COLO668 (cell line): ENCODE measurements at regions not wholly inside any gene's neighbourhood (a gene's known extent, or its start where the extent isn't known, plus 50 kb on each side); places are given as distances from the start of the nearest gene placed in this dataset.

ENCODE experiments used
- DNase-seq: peaks from one replicate; lab custom pipeline; 2025; ENCODE audit not compliant: unreplicated experiment; lab: John Stamatoyannopoulos, UW

DNA sequence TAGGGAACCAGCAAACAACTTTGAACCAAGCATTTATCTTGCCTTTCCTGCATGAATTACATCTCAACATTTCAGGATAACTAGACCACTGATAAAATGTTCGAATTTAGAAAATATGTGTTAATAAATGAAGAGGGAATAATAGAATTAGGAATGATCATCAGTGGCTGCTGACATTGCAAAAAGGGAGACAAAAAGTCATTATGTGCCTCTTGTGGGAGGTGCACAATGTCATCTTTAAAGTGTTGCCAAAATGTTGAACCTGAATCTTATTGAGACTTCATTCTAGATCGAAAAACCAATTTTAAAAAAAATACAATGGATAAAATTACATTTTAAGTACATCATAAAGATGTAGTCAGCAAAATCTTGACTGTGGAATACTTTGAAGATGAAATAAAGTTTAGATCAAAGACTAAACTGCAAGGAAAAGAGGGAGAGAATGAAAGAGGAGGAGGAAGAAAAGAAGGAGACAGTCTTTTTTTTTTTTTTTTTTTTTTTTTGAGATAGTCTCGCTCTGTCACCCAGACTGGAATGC, 299.3 kb downstream of the FBXW7 start:
- no peak for DNase-seq

- DNase-seq: no peak
Observed at GRCh38 chr4:152235718-152236117, 300.2 kb downstream of the FBXW7 start.

DNA sequence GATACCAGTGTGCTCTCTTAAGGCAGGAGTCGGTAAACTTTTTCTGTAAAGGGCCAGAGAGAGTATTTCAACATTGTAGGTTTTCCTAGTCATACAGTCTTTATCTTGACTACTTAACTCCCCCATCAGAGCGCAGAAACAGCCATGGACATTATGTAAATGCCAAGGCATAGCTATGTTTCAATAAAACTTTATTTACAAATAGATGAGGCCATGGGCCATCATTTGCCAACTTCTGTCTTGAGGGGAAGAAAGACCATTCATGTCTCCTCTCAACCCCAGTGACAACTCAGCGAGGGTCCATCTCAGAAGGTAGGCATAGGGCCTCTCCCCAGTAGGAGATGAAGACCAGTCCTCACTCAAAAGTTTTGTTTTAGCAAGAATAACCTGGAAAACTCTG, 301.3 kb downstream of the FBXW7 start:
- no peak for DNase-seq

GRCh38 chr4:152232271-152232670, 303.6 kb downstream of the FBXW7 start:
- DNase-seq: no peak

DNA sequence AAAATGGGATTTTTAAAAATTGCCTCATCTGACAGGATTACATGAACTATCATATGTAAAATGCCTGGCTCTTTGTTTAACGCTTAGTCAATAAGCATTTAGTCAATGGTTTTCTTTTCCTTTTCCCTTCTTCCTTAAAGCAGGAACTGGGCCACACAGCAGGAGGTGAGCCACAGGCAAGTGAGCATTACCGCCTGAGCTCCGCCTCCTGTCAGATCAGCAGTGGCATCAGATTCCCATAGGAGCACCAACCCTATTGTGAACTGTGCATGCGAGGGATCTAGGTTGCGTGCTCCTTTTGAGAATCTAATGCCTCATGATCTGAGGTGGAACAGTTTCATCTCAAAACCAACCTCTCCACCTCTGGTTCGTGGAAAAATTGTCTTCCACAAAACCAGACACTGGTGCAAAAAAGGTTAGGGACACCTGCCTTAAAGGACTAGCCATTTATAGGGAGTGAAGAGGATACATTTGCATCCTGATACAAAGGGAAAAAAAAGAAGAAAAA, 306.1 kb downstream of the FBXW7 start:
- peak; percentile 17 for DNase-seq

GRCh38 chr4:152225680-152226079, 310.2 kb downstream of the FBXW7 start:
- DNase-seq: no peak

DNA sequence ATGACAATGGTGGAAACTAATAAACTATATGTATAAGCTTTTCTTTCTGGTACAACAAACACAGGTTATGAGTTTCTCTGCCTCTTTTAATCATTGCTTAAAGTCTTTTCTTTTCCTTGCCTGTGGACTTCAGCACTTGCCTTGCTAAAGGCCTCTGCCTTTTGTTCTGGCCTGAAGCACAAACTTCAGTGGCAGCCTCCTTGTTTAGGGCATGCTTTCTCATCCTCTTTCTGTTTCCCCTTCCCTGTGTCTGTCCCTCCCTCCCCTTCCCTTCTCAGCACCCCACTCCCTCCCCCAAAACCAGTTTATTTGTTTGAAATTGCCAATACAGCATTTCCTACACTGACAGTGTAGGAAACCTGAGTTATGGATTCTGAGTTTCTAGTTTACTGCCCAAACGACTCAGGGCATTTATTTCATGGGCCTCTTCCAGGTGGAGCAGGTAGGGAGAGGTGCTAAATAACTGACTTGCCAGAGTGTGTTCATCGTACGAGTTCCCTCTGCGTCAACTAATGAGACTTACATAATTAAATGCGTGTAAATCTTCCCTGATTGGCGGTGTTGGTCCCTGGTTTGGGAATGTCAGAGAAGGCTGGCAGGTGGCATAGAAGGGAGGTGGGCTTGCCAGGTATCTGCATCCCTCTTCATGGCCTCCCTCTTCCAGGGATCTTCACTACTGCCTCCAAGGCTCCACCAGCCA, 311.0 kb downstream of the FBXW7 start:
- no peak for DNase-seq

DNA sequence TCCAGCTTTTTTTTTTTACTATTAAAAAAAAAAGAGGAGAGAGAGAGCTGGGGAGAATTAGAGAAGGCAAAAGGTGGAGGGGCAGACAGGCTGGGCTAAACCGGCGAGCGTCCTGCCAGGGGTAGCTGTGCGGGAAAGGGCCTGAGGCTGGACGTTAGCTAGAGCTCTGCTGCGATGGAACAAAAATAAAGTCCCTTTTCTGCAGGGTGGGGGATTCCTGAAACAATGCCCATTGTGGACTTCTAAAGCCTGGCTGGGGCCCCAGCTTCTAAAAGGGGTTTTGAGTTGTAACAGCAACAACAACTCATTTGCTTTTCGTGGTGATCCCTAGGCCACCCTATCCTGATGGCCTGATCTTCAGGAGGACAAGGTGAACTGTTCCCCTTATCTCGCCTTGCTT, 311.7 kb downstream of the FBXW7 start:
- no peak for DNase-seq

DNA sequence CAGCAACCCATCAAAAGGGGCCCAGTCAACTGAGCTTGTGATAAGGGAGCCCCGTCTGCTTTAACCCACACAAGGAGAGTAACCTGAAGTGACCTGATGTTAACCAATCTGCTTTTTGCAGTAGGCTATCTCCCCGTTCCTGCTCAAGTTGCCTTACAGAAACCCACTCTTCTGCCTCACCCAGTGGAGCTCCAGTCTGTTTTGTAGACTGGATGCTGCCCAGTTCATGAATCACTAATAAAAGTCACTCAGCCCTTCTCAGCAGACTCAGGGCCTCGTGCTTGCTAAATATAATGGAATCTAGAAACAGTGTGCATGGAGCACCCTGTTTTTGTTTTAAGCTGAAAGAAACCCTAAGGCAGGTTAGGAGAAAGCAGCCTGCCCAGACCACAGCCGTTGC, 312.3 kb downstream of the FBXW7 start:
- no peak for DNase-seq

DNA sequence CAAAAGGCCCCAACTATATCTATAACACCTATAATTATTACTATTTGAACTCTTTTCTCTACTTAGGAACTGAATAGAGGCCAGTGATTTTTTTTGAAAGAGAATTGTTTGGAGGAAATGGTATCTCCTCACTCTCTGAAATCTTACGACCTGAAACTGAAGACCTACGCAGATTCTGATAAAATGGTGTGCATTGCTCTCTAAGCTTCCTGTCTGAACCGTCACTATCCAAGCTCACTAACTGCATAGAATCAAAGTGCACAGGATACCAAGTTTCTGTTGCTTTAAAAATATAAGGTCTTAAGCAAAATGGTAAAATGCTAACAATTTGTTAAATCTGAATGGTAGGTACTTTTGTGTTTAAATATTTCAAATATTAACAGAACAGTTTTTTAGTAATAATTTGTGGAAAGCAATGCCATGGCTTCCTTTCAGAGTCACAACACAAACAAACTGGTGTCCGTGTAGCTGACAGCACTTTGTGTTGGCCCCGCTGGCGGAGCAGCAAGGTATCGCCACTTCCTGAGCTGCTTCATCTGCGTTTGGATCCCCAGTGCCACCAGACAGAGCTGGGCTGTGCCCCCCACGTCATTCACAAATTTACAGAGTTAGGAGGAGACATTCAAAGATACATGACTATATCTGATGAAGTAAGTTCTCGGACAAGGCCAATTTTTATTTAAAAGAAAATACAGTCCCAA, 313.9 kb downstream of the FBXW7 start:
- no peak for DNase-seq

DNA sequence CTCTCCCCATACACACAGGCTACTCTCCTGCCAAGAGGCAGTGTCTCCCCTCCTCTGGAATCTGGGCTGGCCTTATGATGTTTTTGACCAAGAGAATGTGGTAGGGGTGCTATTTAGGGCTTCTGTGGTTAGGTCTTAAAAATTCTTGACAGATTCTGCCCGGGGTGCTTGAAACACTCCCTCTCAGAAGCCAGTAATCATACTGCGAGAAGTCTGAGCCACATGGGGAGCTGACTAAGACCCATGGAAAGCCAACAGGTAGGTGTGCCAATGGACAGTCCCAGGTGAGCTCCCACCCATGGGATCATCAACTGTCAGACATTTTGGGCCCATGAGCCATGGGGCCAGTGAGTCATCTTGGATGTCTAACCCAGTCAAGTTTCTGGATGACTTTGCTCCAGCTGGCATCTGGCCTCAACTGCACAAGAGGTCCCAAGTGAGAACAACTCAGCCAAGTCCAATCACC, 315.7 kb downstream of the FBXW7 start:
- no peak for DNase-seq

DNA sequence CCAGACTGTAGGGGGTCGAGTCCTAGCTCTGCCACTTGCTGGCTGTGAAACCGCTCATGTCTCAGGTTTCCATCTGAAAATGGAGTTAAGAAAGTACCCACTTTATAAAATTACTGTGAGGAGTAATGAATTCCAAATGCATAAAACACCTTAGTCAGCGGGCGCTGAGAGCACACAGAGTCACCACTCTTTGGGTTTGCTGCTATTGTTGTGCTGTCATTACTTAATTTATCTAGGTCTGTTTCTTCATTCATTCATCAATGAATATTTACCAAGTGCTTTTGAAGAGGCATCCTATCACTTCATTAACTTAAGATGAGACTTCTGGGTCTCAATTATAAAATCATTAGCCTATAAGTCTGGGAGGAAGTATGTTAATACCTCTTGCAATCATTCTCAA, 317.3 kb downstream of the FBXW7 start:
- no peak for DNase-seq

- DNase-seq: no peak
Observed at GRCh38 chr4:152217896-152218295, 318.0 kb downstream of the FBXW7 start.

- DNase-seq: no peak
Observed at GRCh38 chr4:152211936-152212653, 323.8 kb downstream of the FBXW7 start.

GRCh38 chr4:152209772-152210493, 326.0 kb downstream of the FBXW7 start:
- DNase-seq: no peak

DNA sequence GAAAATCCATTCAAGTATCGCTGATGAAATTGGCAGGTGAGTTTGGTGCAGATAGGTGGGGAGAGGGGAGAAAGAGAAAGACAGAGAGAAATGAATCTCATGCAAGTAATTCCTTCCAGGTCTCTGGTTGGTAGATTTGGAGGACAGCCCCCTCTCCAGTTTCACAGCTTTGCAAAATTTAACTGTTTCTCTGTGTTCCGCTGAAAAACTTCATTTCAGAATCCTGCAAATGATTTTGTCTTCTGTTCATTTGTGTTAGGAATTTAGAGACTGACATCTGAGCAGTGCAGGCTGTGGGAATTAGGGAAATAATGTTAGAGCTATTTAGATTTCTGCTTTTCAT, 328.5 kb downstream of the FBXW7 start:
- DNase-seq: no peak

DNA sequence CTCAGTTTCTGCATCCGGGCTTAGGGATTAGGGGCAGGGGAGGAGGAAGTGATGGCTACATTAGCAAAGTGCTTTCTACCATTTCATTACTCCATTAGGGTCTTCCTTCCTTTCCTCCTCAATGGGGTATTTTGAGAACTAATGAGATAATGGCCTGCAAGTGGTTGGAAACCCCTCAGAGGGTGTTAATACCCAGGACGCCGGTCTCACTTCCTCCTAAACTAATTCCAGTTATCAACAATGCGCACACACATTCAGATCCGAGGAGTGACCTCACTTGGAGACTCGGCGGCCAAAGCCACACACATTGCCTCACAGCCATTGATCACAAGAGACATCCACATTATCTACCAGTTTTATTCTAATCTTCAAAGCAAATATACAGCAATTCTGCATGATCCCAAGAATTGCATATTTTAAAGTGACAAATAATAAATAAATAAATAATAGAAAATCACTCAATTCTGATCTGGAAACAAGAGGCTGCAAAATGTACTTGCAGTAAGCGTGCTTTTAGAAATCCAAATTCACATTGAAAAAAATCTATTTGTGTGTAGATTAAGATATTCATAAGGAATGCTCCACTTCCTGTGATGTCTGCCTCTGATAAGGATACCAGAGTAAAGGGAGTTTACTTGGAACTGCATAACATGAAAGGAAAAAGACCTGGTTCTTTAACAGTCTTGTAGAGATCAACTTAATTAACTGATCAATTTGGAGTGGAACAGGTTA, 329.1 kb downstream of the FBXW7 start:
- no peak for DNase-seq

GRCh38 chr4:152206185-152206584, 329.7 kb downstream of the FBXW7 start:
- DNase-seq: no peak

DNA sequence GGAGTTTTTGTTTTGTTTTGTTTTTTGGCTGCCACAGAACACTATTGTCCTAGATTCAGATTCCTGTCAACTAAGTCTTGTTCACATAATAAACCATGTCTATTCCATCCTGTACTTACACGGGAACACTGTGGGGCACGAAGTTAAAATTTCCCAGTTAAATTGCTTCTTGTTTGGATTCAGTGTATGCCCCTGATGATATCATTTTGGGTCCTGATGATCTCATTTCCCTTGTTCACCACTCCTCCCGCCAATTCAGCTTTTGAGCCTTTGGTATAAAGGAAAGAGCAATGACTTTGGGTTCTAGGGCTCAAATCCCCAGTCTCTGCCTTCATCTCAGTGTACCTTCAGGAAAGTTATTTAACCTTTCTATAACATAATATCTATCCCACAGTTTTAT, 333.5 kb downstream of the FBXW7 start:
- no peak for DNase-seq
